ENCODE measurements at regions not wholly inside any gene's neighbourhood (a gene's known extent, or its start where the extent isn't known, plus 50 kb on each side); places are given as distances from the start of the nearest gene placed in this dataset.

DNA sequence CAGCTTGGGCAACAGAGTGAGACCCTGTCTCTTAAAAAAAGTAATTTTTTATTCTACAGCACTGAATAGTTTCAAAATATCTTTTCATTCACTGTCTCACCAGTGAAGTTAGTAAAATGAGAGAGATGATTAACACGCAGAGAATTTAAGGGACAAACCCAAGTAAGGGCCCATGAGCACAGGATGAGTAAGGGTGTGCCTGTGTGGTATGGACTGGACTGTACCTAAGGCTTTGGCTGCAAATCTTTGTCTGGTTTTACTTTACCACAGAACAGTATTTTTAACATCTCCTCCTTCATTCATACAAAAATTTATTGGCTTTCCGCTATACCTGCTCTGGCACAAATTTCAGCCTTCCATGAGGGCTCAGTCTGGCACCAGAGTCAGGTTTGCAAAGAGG, 433.3 kb downstream of the UTRN start:
- CTCF ChIA-PET, result no interaction called here
- no peaks in the 10 kb centered on the region for H3K4me1 ChIP-seq (ENCODE audit: insufficient read depth, low read length)
- Mint-ChIP-seq H3K27me3 (no peaks in the 10 kb centered on the region), H3K27ac (no peak overlapping the region), H3K4me3 (no peak overlapping the region), H3K4me1 (ENCODE audit: low read depth) (no peaks in the 10 kb centered on the region), H3K9me3 (no peaks in the 10 kb centered on the region), H3K36me3 (ENCODE audit: low read depth) (peaks cover 82% of the 10 kb centered on the region)
- H3K9me3 ChIP-seq (ENCODE audit: control insufficient read depth in 1 of 2, insufficient read depth in 1 of 2, low read length in 2 of 2), result no peaks in the 10 kb centered on the region
- H3K4me3 ChIP-seq (ENCODE audit: low read length), result no peak overlapping the region
- peaks cover 17% of the 10 kb centered on the region for H3K36me3 ChIP-seq (ENCODE audit: insufficient read depth, low read length)
- TF ChIP-seq, protein P1, sequence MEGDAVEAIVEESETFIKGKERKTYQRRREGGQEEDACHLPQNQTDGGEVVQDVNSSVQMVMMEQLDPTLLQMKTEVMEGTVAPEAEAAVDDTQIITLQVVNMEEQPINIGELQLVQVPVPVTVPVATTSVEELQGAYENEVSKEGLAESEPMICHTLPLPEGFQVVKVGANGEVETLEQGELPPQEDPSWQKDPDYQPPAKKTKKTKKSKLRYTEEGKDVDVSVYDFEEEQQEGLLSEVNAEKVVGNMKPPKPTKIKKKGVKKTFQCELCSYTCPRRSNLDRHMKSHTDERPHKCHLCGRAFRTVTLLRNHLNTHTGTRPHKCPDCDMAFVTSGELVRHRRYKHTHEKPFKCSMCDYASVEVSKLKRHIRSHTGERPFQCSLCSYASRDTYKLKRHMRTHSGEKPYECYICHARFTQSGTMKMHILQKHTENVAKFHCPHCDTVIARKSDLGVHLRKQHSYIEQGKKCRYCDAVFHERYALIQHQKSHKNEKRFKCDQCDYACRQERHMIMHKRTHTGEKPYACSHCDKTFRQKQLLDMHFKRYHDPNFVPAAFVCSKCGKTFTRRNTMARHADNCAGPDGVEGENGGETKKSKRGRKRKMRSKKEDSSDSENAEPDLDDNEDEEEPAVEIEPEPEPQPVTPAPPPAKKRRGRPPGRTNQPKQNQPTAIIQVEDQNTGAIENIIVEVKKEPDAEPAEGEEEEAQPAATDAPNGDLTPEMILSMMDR (IDR thresholded peaks at IDR 0.05), result no peak
- no peak for ATAC-seq (ENCODE audit: poor library complexity)
- POLR2A ChIA-PET, result no interaction called here
- no peaks in the 10 kb centered on the region for H3K27me3 ChIP-seq (ENCODE audit: control insufficient read depth in 1 of 2, insufficient read depth in 2 of 2, low read length in 2 of 2)
- no peak for DNase-seq
- intact Hi-C loops (cut with DNase I, micrococcal nuclease), result loop anchor here in 1 of 2 experiments (1.0 kb wide), 1 partner anchor 38 kb away; no protein-coding TSS in a partner anchor
- H3K27ac ChIP-seq (ENCODE audit: low read depth in 1 of 2, low read length in 2 of 2), result no peak overlapping the region

DNA sequence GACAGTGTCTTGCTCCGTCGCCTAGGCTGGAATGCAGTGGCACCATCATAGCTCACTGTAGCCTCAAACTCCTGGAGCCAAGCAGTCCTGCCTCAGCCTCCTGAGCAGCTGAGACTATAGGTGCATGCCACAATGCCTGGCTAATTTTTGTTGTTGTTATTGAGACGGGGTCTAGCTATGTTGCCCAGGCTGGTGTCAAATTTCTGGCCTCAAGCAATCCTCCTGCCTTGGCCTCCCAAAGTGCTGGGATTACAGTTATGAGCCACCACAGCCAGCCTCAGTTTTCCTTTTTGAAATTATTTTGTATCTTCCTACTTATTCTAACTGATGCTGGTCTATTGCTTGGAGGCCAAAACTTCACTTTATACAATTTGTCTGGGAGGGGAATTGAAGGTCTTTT, 436.1 kb downstream of the UTRN start:
- Mint-ChIP-seq H3K36me3 (ENCODE audit: low read depth) (peaks cover 84% of the 10 kb centered on the region), H3K27me3 (no peaks in the 10 kb centered on the region), H3K4me3 (no peak overlapping the region), H3K4me1 (ENCODE audit: low read depth) (peaks cover 17% of the 10 kb centered on the region), H3K9me3 (no peaks in the 10 kb centered on the region), H3K27ac (no peak overlapping the region)
- DNase-seq, result no peak
- ATAC-seq (ENCODE audit: poor library complexity), result no peak
- ChIA-PET CTCF (no interaction called here), POLR2A (no interaction called here)
- Histone ChIP-seq H3K36me3 (ENCODE audit: insufficient read depth, low read length) (peaks cover 20% of the 10 kb centered on the region), H3K4me1 (ENCODE audit: insufficient read depth, low read length) (no peaks in the 10 kb centered on the region), H3K4me3 (ENCODE audit: low read length) (no peak overlapping the region), H3K27me3 (ENCODE audit: control insufficient read depth in 1 of 2, insufficient read depth in 2 of 2, low read length in 2 of 2) (no peaks in the 10 kb centered on the region), H3K27ac (ENCODE audit: low read depth in 1 of 2, low read length in 2 of 2) (no peak overlapping the region), H3K9me3 (ENCODE audit: control insufficient read depth in 1 of 2, insufficient read depth in 1 of 2, low read length in 2 of 2) (no peaks in the 10 kb centered on the region)
- TF ChIP-seq, protein P1 (IDR thresholded peaks at IDR 0.05), result no peak
- intact Hi-C loops (cut with DNase I, micrococcal nuclease), result no loop called here

DNA sequence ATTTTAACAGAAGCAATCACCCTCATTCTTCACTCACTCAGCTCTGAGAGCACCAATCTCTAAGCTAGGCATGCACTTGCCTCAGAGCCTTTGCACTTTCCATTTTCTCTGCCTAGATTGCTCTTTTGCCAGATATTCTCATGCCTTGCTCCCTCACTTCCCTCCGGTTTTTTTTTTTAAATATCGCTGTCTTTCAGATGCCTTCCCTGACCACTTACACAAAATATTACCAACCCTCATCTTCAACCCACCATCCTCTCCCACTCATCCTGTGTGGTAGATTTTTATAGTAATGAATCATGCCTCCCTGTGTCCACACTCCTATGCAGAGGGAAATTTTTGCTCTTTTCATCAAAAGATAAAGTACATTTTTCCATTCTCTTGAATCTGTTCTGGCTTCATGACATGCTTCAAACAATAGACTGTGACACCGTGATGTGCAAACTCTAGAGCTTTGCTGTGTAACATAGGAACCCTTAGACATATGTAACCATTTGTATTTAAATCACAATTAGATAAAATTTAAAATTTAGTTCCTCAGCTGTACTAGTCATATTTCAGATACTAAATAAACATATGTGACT, 437.1 kb downstream of the UTRN start:
- Histone ChIP-seq H3K27ac (ENCODE audit: low read depth in 1 of 2, low read length in 2 of 2) (no peak overlapping the region), H3K4me1 (ENCODE audit: insufficient read depth, low read length) (no peaks in the 10 kb centered on the region), H3K27me3 (ENCODE audit: control insufficient read depth in 1 of 2, insufficient read depth in 2 of 2, low read length in 2 of 2) (no peaks in the 10 kb centered on the region), H3K4me3 (ENCODE audit: low read length) (no peak overlapping the region), H3K9me3 (ENCODE audit: control insufficient read depth in 1 of 2, insufficient read depth in 1 of 2, low read length in 2 of 2) (no peaks in the 10 kb centered on the region), H3K36me3 (ENCODE audit: insufficient read depth, low read length) (peaks cover 23% of the 10 kb centered on the region)
- H3K27me3 Mint-ChIP-seq, result no peaks in the 10 kb centered on the region
- ChIA-PET POLR2A (interaction anchor here (0.8 kb wide), 1 partner anchor 1379 kb away, joined by 3 read pairs; no protein-coding TSS in a partner anchor), CTCF (no interaction called here)
- peaks cover 25% of the 10 kb centered on the region for H3K4me1 Mint-ChIP-seq (ENCODE audit: low read depth)
- H3K9me3 Mint-ChIP-seq, result no peaks in the 10 kb centered on the region
- TF ChIP-seq, protein P1 (IDR thresholded peaks at IDR 0.05), result no peak
- H3K27ac Mint-ChIP-seq, result no peak overlapping the region
- peaks cover 86% of the 10 kb centered on the region for H3K36me3 Mint-ChIP-seq (ENCODE audit: low read depth)
- no peak overlapping the region for H3K4me3 Mint-ChIP-seq
- intact Hi-C loops (cut with DNase I, micrococcal nuclease), result no loop called here
- DNase-seq (no peak), ATAC-seq (ENCODE audit: poor library complexity) (no peak)

All from CD4-positive, alpha-beta T cell (primary cell).